BJ (cell line): ENCODE measurements at regions not wholly inside any gene's neighbourhood (a gene's known extent, or its start where the extent isn't known, plus 50 kb on each side); places are given as distances from the start of the nearest gene placed in this dataset.

Source experiments
- CTCF ChIA-PET: fragments of 350-600 bp; formaldehyde crosslinking; extraction: SDS; loops from one replicate; lab custom pipeline; 2021; ENCODE audit warnings: antibody characterized with exemption, inconsistent platforms; lab: Yijun Ruan, JAX
- POLR2A ChIA-PET: fragments of 300-600 bp; sonication (Branson Sonifier 250); formaldehyde crosslinking; extraction: SDS; loops from one replicate; lab custom pipeline; 2021; ENCODE audit warnings: antibody characterized with exemption; lab: Charles Lee
- DNase-seq: peaks from one replicate; pipeline ENCODE4 v3.0.0-alpha.2; 2011; ENCODE audit warnings: low read depth
- H3K27me3 ChIP-seq: 2 replicates; pipeline ENCODE4 v1.6.0; 2011; ENCODE audit warnings: low read length; ENCODE audit not compliant: control insufficient read depth, insufficient read depth
- H3K36me3 ChIP-seq: 2 replicates; pipeline ENCODE4 v1.5.1; 2011; ENCODE audit warnings: low read length; ENCODE audit not compliant: control insufficient read depth, insufficient read depth
- H3K4me3 ChIP-seq: 2 replicates; pipeline ENCODE4 v1.5.1; 2011; ENCODE audit warnings: low read depth, mild to moderate bottlenecking, control low read depth, low read length
- CTCF ChIP-seq: IDR thresholded peaks from 2 replicates; pipeline ENCODE4 v1.5.1; 2011; ENCODE audit warnings: low read depth, mild to moderate bottlenecking, control low read depth, inconsistent platforms, low read length, moderate library complexity; ENCODE audit not compliant: insufficient read depth

GRCh38 chr2:145596416-145596815, 1076.5 kb upstream of the ZEB2 start:
- no peaks in the 10 kb centered on the region for H3K27me3 ChIP-seq
- DNase-seq: no peak
- CTCF ChIA-PET: no interaction called here
- no peak for TF ChIP-seq CTCF
- no peak overlapping the region for H3K4me3 ChIP-seq
- POLR2A ChIA-PET: no interaction called here
- no peaks in the 10 kb centered on the region for H3K36me3 ChIP-seq

GRCh38 chr2:145595296-145595695, 1075.4 kb upstream of the ZEB2 start:
- no peak for DNase-seq
- Histone ChIP-seq H3K36me3 (no peaks in the 10 kb centered on the region), H3K4me3 (no peak overlapping the region), H3K27me3 (no peaks in the 10 kb centered on the region)
- CTCF ChIA-PET: no interaction called here
- no peak for TF ChIP-seq CTCF
- POLR2A ChIA-PET: no interaction called here

GRCh38 chr2:145593991-145594614, 1074.2 kb upstream of the ZEB2 start:
- peak; percentile 73 for DNase-seq
- H3K4me3 ChIP-seq: no peak overlapping the region
- H3K27me3 ChIP-seq: no peaks in the 10 kb centered on the region
- CTCF ChIA-PET: interaction anchor here (0.6 kb wide), 2 partner anchors 126 to 1614 kb away, joined by 3 read pairs; no protein-coding TSS in a partner anchor
- H3K36me3 ChIP-seq: no peaks in the 10 kb centered on the region
- peak; percentile 47 for TF ChIP-seq CTCF
- POLR2A ChIA-PET: interaction anchor here (0.6 to 1.1 kb wide), 4 partner anchors 34 to 1087 kb away, joined by 3 to 4 read pairs (median 3); no protein-coding TSS in a partner anchor

GRCh38 chr2:145593280-145593679, 1073.4 kb upstream of the ZEB2 start:
- Histone ChIP-seq H3K4me3 (no peak overlapping the region), H3K27me3 (no peaks in the 10 kb centered on the region), H3K36me3 (no peaks in the 10 kb centered on the region)
- DNase-seq: no peak
- no peak for TF ChIP-seq CTCF
- ChIA-PET POLR2A (interaction anchor here (1.1 kb wide), 1 partner anchor 1086 kb away, joined by 3 read pairs; no protein-coding TSS in a partner anchor), CTCF (no interaction called here)

- TF ChIP-seq CTCF: no peak
- CTCF ChIA-PET: no interaction called here
- no peak overlapping the region for H3K4me3 ChIP-seq
- no peaks in the 10 kb centered on the region for H3K36me3 ChIP-seq
- no peaks in the 10 kb centered on the region for H3K27me3 ChIP-seq
- no peak for DNase-seq
- POLR2A ChIA-PET: no interaction called here
These were observed 1072.4 kb upstream of the ZEB2 start for GRCh38 chr2:145592361-145592760.
